HEK293 (cell line): ENCODE measurements at regions not wholly inside any gene's neighbourhood (a gene's known extent, or its start where the extent isn't known, plus 50 kb on each side); places are given as distances from the start of the nearest gene placed in this dataset.

Experiments
- CTCF ChIA-PET: fragments of 350-600 bp; formaldehyde crosslinking; extraction: SDS; loops from one replicate; lab custom pipeline; 2021; ENCODE audit warnings: antibody characterized with exemption; lab: Yijun Ruan, JAX
- POLR2A ChIA-PET: fragments of 300-600 bp; formaldehyde crosslinking; extraction: SDS; loops from one replicate; lab custom pipeline; 2020; ENCODE audit warnings: antibody characterized with exemption, inconsistent platforms; lab: Yijun Ruan, JAX
- H3K27ac ChIP-seq: fragments of 200-500 bp; sonication (Bioruptor generic); 2 replicates; pipeline ENCODE4 v1.5.1; 2014; ENCODE audit warnings: low read depth, low read length, control low read depth, inconsistent platforms; ENCODE audit errors: extremely low read depth
- H3K36me3 ChIP-seq, 2 experiments: fragments of 200-500 bp in 1 of 2; sonication (Bioruptor generic) in 1 of 2; 1 replicate in 1 of 2; 2 replicates in 1 of 2; pipeline ENCODE4 v1.5.1; 2014 to 2017; ENCODE audit warnings: inconsistent platforms in 2 of 2, low read length in 2 of 2; ENCODE audit not compliant: control insufficient read depth in 2 of 2, insufficient read depth in 1 of 2
- H3K4me1 ChIP-seq: fragments of 200-500 bp; sonication (Bioruptor generic); 2 replicates; pipeline ENCODE4 v1.5.1; 2014; ENCODE audit warnings: mild to moderate bottlenecking, low read length, inconsistent platforms; ENCODE audit not compliant: control insufficient read depth, insufficient read depth
- H3K4me3 ChIP-seq: 2 replicates; pipeline ENCODE4 v1.5.1; 2011; ENCODE audit warnings: low read depth, mild to moderate bottlenecking, control low read depth, low read length, moderate library complexity
- H3K9me3 ChIP-seq: fragments of 200-500 bp; sonication (Bioruptor generic); 2 replicates; pipeline ENCODE4 v1.5.1; 2014; ENCODE audit warnings: low read depth, low read length, inconsistent platforms; ENCODE audit not compliant: control insufficient read depth, insufficient read depth
- GLI2 ChIP-seq: fragments of 450-650 bp; formaldehyde crosslinking; IDR thresholded peaks from 2 replicates; pipeline ENCODE4; 2017; ENCODE audit warnings: missing biosample characterization, missing genetic modification characterization, low read depth, borderline replicate concordance
- GLIS1 ChIP-seq: fragments of 450-650 bp; formaldehyde crosslinking; IDR thresholded peaks from 2 replicates; pipeline ENCODE4 v1.5.1; 2016; ENCODE audit warnings: missing biosample characterization, missing genetic modification characterization
- HOXA7 ChIP-seq: sonication (generic); formaldehyde crosslinking; IDR thresholded peaks from 2 replicates; pipeline ENCODE4 v1.8.1; 2022; ENCODE audit warnings: missing genetic modification reagents, borderline replicate concordance
- MZF1 ChIP-seq: fragments of 450-650 bp; formaldehyde crosslinking; IDR thresholded peaks from 2 replicates; pipeline ENCODE4 v1.5.1; 2017; ENCODE audit warnings: missing biosample characterization, missing genetic modification characterization, borderline replicate concordance
- PATZ1 ChIP-seq: fragments of 450-650 bp; formaldehyde crosslinking; IDR thresholded peaks from 2 replicates; pipeline ENCODE4 v1.5.1; 2016; ENCODE audit warnings: missing biosample characterization, missing genetic modification characterization
- RBAK ChIP-seq: fragments of 450-650 bp; formaldehyde crosslinking; IDR thresholded peaks from 2 replicates; pipeline ENCODE4 v1.5.1; 2016; ENCODE audit warnings: missing biosample characterization, missing genetic modification characterization
- SETDB1 ChIP-seq: IDR thresholded peaks from one replicate; pipeline ENCODE4 v1.6.1; 2017; ENCODE audit warnings: mild to moderate bottlenecking, low read length, moderate library complexity, mixed read lengths; ENCODE audit not compliant: insufficient read length
- ZBTB17 ChIP-seq: fragments of 450-650 bp; formaldehyde crosslinking; IDR thresholded peaks from 2 replicates; pipeline ENCODE4 v1.5.1; 2016; ENCODE audit warnings: missing biosample characterization, missing genetic modification characterization
- ZBTB44 ChIP-seq: fragments of 450-650 bp; IDR thresholded peaks from 2 replicates; pipeline ENCODE4 v1.5.1; 2018; ENCODE audit warnings: missing biosample characterization, mild to moderate bottlenecking, missing genetic modification characterization
- ZNF175 ChIP-seq: fragments of 450-650 bp; formaldehyde crosslinking; IDR thresholded peaks from 2 replicates; pipeline ENCODE4 v1.5.1; 2016; ENCODE audit warnings: missing biosample characterization, missing genetic modification characterization
- ZNF23 ChIP-seq: fragments of 450-650 bp; formaldehyde crosslinking; IDR thresholded peaks from 2 replicates; pipeline ENCODE4 v1.5.1; 2016; ENCODE audit warnings: missing biosample characterization, missing genetic modification characterization, borderline replicate concordance
- ZNF266 ChIP-seq: fragments of 450-650 bp; formaldehyde crosslinking; IDR thresholded peaks from 2 replicates; pipeline ENCODE4 v1.5.1; 2016; ENCODE audit warnings: missing biosample characterization, missing genetic modification characterization, low read depth
- ZNF292 ChIP-seq: fragments of 450-650 bp; formaldehyde crosslinking; IDR thresholded peaks from 2 replicates; pipeline ENCODE4 v1.5.1; 2016; ENCODE audit warnings: low read depth, missing biosample characterization, missing genetic modification characterization, borderline replicate concordance
- ZNF362 ChIP-seq: fragments of 450-650 bp; formaldehyde crosslinking; IDR thresholded peaks from 2 replicates; pipeline ENCODE4 v1.5.1; 2016; ENCODE audit warnings: missing biosample characterization, missing genetic modification characterization
- ZNF654 ChIP-seq: fragments of 450-650 bp; formaldehyde crosslinking; IDR thresholded peaks from 2 replicates; pipeline ENCODE4 v1.5.1; 2016; ENCODE audit warnings: low read depth, missing biosample characterization, missing genetic modification characterization
- ZNF843 ChIP-seq: fragments of 450-650 bp; formaldehyde crosslinking; IDR thresholded peaks from 2 replicates; pipeline ENCODE4 v1.5.1; 2016; ENCODE audit warnings: missing biosample characterization, missing genetic modification characterization
- TF ChIP-seq, protein P1 (sequence below): fragments of 450-650 bp; formaldehyde crosslinking; IDR thresholded peaks from 2 replicates; pipeline ENCODE4 v1.5.1; 2016; ENCODE audit warnings: missing biosample characterization, missing genetic modification characterization
- TF ChIP-seq, protein P2 (sequence below): fragments of 450-650 bp; formaldehyde crosslinking; IDR thresholded peaks from 2 replicates; pipeline ENCODE4 v1.5.1; 2016; ENCODE audit warnings: missing biosample characterization, missing genetic modification characterization
- TF ChIP-seq, protein P3 (sequence below): fragments of 450-650 bp; formaldehyde crosslinking; IDR thresholded peaks from 2 replicates; pipeline ENCODE4 v1.5.1; 2016; ENCODE audit warnings: missing biosample characterization, missing genetic modification characterization, borderline replicate concordance
- TF ChIP-seq, protein P4 (sequence below): fragments of 450-650 bp; formaldehyde crosslinking; IDR thresholded peaks from 2 replicates; pipeline ENCODE4 v1.5.1; 2017; ENCODE audit warnings: missing biosample characterization, missing genetic modification characterization

- Histone ChIP-seq H3K36me3 (no peaks in the 10 kb centered on the region), H3K4me1 (peaks cover 13% of the 10 kb centered on the region), H3K27ac (no peak overlapping the region), H3K9me3 (no peaks in the 10 kb centered on the region), H3K4me3 (no peak overlapping the region)
- no peak for TF ChIP-seq ZNF175 (tag by site-specific recombination)
- no peak for TF ChIP-seq ZNF23 (tag by site-specific recombination)
- TF ChIP-seq SETDB1: no peak
- TF ChIP-seq, protein P1, sequence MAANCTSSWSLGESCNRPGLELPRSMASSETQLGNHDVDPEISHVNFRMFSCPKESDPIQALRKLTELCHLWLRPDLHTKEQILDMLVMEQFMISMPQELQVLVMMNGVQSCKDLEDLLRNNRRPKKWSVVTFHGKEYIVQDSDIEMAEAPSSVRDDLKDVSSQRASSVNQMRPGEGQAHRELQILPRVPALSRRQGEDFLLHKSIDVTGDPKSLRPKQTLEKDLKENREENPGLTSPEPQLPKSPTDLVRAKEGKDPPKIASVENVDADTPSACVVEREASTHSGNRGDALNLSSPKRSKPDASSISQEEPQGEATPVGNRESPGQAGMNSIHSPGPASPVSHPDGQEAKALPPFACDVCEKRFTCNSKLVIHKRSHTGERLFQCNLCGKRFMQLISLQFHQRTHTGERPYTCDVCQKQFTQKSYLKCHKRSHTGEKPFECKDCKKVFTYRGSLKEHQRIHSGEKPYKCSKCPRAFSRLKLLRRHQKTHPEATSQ (tag by site-specific recombination): no peak
- TF ChIP-seq ZNF292 (tag by site-specific recombination): no peak
- TF ChIP-seq ZBTB17 (tag by site-specific recombination): no peak
- no peak for TF ChIP-seq MZF1 (tag by site-specific recombination)
- no peak for TF ChIP-seq ZNF654 (tag by site-specific recombination)
- TF ChIP-seq PATZ1 (tag by site-specific recombination): no peak
- TF ChIP-seq ZNF266 (tag by site-specific recombination): no peak
- TF ChIP-seq ZNF362: no peak
- TF ChIP-seq RBAK (tag by site-specific recombination): no peak
- TF ChIP-seq, protein P2, sequence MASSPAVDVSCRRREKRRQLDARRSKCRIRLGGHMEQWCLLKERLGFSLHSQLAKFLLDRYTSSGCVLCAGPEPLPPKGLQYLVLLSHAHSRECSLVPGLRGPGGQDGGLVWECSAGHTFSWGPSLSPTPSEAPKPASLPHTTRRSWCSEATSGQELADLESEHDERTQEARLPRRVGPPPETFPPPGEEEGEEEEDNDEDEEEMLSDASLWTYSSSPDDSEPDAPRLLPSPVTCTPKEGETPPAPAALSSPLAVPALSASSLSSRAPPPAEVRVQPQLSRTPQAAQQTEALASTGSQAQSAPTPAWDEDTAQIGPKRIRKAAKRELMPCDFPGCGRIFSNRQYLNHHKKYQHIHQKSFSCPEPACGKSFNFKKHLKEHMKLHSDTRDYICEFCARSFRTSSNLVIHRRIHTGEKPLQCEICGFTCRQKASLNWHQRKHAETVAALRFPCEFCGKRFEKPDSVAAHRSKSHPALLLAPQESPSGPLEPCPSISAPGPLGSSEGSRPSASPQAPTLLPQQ: no peak
- TF ChIP-seq GLI2 (tag by site-specific recombination): no peak
- TF ChIP-seq, protein P3, sequence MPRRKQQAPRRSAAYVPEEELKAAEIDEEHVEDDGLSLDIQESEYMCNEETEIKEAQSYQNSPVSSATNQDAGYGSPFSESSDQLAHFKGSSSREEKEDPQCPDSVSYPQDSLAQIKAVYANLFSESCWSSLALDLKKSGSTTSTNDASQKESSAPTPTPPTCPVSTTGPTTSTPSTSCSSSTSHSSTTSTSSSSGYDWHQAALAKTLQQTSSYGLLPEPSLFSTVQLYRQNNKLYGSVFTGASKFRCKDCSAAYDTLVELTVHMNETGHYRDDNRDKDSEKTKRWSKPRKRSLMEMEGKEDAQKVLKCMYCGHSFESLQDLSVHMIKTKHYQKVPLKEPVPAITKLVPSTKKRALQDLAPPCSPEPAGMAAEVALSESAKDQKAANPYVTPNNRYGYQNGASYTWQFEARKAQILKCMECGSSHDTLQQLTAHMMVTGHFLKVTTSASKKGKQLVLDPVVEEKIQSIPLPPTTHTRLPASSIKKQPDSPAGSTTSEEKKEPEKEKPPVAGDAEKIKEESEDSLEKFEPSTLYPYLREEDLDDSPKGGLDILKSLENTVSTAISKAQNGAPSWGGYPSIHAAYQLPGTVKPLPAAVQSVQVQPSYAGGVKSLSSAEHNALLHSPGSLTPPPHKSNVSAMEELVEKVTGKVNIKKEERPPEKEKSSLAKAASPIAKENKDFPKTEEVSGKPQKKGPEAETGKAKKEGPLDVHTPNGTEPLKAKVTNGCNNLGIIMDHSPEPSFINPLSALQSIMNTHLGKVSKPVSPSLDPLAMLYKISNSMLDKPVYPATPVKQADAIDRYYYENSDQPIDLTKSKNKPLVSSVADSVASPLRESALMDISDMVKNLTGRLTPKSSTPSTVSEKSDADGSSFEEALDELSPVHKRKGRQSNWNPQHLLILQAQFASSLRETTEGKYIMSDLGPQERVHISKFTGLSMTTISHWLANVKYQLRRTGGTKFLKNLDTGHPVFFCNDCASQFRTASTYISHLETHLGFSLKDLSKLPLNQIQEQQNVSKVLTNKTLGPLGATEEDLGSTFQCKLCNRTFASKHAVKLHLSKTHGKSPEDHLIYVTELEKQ (tag by site-specific recombination): no peak
- no peak for TF ChIP-seq HOXA7 (CRISPR knock-in tag)
- no peak for TF ChIP-seq ZBTB44 (tag by site-specific recombination)
- no peak for TF ChIP-seq GLIS1 (tag by site-specific recombination)
- TF ChIP-seq ZNF843 (tag by site-specific recombination): no peak
- TF ChIP-seq, protein P4, sequence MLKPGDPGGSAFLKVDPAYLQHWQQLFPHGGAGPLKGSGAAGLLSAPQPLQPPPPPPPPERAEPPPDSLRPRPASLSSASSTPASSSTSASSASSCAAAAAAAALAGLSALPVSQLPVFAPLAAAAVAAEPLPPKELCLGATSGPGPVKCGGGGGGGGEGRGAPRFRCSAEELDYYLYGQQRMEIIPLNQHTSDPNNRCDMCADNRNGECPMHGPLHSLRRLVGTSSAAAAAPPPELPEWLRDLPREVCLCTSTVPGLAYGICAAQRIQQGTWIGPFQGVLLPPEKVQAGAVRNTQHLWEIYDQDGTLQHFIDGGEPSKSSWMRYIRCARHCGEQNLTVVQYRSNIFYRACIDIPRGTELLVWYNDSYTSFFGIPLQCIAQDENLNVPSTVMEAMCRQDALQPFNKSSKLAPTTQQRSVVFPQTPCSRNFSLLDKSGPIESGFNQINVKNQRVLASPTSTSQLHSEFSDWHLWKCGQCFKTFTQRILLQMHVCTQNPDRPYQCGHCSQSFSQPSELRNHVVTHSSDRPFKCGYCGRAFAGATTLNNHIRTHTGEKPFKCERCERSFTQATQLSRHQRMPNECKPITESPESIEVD (tag by site-specific recombination): no peak
- POLR2A ChIA-PET: no interaction called here
- CTCF ChIA-PET: no interaction called here
Observed at GRCh38 chr2:149763358-149763757, 175.8 kb upstream of the MMADHC start.
